NCI-H1694 (cell line): ENCODE measurements at regions not wholly inside any gene's neighbourhood (a gene's known extent, or its start where the extent isn't known, plus 50 kb on each side); places are given as distances from the start of the nearest gene placed in this dataset.

Experiments used
- DNase-seq: peaks from one replicate; lab custom pipeline; 2025; lab: John Stamatoyannopoulos, UW

GRCh38 chr2:18423636-18424035, 136.8 kb downstream of the RDH14 start:
- no peak for DNase-seq

- no peak for DNase-seq
Measured at GRCh38 chr2:18422432-18423165, 137.9 kb downstream of the RDH14 start.

DNA sequence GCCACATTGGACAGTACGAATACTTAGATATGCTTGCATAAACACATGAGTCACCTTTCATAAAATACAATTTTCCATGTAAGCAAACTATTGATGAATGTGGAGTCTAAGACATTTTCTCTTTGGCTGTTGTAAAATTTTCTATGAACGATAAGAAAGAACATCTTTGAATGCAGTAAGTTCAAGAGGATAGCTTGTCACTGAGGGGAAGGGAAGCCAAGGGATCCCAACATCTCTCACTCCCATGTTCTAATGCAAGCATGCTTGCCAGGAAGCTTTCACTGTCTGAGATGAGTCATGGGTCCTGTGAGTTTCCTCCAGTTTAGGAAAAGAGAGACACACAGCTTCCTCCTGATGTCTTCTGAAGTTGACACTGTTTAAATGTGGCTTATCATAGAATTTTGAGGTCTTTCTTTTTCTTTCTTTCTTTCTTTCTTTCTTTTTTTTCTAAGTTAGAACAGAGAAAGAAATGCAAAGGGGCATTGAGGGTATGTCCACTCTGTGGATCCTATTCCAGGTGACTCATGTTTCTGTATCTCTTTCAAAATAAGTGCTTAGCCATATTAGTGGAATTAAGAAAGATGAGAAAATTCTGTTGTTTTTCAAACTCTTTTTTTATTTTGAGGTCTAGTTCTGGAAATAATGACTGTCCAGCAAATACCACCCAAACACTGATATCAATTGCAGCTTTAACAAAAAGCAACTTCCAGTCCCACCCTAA, 146.6 kb downstream of the RDH14 start:
- DNase-seq: no peak

DNA sequence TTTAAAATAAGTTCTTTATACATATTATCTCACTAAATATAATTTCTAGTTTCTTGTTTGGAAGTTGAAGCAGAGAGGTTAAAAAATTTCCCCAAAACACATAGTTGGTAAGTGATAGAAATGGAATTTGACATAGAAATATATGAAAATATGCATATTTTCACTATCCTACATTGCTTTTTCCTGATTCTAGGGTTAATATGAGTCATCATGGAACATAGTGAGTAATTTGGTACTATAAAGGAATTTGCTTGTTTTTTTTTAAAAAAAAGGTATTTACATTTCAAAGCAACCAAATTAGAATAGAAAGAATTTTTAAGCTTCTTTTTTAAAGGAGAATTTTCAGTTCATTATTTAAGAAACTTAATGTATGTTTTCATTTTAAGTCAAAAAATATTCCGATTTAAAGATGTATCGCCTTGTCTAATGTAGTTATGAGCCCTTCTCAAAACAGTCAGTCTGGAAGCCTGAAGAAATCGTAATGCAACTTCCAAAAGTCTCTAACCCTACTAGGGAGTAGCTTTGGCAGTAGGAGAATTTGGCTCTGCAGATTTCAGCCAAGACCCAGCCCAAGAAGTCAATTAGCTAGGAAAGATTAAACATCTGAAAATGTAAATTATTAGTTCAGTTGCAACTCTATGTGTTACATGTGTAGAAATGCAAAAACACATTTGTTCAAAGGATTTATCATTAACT, 147.3 kb downstream of the RDH14 start:
- DNase-seq: no peak

DNA sequence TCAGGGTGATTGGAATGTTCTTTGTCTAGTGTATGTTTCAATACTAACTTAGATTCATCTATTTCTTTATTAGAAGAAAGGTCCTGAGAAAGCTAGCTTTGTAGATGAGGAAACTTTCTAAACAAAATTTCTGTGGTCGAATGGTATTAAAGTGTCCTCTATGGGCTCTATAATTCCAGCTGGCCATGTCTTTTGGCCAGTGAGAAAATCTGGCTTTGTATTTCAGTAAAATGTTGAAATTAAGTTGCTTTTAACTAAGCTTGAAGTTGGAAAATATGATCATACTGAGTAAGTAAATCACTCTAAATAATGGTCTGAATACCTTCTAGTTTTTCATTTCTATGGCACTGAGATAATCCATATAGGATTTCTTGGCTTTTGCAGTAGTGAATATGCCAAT, 148.8 kb downstream of the RDH14 start:
- DNase-seq: no peak

GRCh38 chr2:18410543-18410942, 149.9 kb downstream of the RDH14 start:
- no peak for DNase-seq

DNA sequence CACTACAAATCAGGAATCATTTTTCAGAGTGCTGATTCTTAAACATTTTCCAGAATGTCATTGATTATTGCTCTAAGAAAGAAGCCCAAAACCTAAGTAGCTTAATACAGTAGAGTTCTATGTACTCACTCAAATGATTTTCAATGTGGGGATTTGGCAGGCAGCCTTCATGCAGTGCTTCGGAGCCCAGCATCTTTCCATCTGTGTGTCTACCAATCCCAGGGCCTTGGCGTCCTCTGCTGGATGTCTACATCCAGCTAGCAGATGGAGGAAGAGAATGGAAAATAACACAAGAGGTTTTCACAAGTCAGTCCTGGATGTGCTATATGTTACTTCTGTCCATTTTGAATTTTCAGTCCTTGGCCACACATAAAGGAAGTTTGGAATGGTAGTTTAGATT, 151.8 kb downstream of the RDH14 start:
- peak; percentile 9 for DNase-seq

GRCh38 chr2:18406219-18406618, 154.2 kb downstream of the RDH14 start:
- no peak for DNase-seq

- peak; percentile 21 for DNase-seq
Measured at GRCh38 chr2:18404708-18405107, 155.7 kb downstream of the RDH14 start.

DNA sequence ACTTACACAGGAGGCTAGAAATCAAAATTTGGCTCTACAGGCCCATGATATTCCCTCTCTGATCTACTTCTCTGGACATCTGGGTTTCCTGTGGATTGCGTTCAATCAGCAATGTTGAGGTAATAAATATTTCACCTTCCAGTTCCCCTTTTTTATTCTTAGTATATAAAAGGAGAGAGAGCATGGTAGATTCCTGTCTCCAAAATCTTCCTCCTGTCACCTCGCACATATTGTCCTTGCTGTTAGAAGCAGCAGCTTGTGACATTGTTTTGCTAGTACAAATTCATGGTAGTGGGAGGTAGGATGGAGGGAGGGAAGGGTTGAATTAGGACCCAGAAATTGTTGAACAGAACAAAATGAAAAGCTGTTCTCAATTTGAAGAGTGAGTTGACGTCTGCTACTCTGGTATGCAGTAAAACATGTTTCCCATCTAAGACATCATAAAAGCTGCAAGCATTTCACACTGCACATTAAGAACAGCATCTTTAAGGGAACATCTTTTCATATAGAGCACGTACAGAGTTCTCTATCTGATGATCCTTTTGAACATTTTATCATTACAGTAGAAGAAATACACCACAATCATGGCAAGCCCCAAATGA, 156.4 kb downstream of the RDH14 start:
- no peak for DNase-seq

DNA sequence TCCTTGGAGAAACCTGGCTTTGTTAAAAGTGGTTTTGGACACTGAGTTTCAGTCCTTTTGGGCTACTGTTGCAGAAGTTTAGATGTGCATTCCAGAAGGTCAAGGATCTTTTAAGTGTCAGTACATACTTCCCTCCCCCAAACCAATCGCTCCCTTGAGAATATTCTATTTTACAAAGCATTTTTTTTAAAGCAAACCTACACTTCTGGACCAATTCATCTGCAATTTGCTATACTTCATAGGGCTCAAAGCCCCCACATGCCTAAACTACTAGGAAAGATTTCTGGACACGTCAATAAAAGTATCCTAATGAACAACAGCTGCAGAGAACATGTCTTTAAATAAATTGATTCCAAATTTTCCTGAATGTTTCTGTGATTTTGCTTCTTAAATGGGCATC, 157.6 kb downstream of the RDH14 start:
- no peak for DNase-seq

DNA sequence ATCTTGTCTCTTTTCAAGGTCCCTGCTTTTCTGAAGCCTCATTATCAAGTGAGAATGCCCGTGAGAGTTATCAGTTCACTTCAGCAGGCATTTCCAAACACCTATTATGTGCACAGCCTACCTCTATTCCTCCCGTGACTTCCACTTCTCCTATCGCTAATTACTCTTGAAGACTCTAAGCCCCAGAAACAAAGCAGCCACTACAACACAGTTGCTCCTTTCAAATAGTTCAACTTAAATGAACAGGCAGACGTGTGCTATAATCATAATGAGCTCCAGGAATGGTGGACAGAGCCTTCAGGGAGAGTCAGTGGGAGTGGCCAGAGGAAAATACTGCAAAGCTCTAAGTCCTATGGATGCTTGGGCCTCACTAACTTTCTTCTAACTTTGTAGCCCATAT, 159.0 kb downstream of the RDH14 start:
- DNase-seq: no peak

DNA sequence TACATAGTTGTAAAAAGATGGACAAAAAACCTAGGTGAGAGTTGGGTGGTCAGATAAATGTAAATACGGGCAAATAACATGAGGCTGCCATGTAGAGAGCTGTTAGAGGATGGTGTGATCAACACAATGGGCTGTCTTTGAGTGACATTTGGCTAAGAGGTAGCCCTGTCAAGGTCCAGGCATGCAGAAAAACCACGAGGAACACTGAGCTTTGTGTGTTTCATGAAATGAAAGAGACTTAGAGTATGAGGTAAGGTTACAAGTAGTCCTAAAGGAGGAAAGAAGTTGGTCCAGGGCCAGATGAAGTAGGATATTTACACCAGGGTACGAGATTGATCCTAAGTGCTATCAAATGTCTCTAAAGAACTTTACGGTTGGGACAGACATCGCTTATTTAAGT, 160.9 kb downstream of the RDH14 start:
- DNase-seq: no peak

DNA sequence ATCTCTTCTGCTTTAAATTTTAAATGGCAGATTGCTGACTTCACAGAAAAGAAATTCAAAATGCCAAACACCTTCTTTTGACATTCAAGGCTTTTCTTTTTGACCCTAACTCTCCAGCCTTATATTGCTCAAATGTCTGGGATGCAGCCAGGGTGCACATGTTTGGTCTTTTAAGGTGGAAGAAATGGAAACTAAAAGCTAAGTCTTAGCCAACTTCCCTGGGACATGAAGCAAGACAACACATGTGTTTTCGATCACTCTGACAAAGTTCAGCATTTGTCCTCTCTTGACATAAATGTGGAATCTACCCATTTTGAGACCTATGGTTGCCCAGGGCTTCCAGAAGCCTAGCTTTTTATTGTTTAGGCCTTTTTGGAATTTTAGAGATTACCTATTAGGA, 161.6 kb downstream of the RDH14 start:
- DNase-seq: no peak

- no peak for DNase-seq
Measured at GRCh38 chr2:18396329-18397010, 164.0 kb downstream of the RDH14 start.

DNA sequence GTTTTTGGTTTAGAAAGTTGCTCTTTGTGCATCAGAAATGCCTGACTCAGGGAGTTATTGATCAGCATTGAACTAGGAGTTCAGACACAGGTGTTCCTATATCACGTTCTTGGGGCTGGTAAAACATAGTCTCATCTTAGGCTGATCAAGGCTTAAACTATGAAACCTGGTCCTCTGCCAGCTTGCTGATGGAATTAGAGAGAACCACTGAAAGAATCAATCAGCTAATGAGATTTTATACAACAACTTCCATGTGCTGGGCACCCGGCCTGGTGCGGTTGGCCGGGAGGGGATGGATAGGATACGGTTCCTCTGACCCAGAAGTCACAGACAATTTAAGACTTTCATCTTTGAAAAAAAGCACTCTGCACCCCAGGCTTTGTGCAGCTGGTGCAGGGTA, 164.9 kb downstream of the RDH14 start:
- no peak for DNase-seq

DNA sequence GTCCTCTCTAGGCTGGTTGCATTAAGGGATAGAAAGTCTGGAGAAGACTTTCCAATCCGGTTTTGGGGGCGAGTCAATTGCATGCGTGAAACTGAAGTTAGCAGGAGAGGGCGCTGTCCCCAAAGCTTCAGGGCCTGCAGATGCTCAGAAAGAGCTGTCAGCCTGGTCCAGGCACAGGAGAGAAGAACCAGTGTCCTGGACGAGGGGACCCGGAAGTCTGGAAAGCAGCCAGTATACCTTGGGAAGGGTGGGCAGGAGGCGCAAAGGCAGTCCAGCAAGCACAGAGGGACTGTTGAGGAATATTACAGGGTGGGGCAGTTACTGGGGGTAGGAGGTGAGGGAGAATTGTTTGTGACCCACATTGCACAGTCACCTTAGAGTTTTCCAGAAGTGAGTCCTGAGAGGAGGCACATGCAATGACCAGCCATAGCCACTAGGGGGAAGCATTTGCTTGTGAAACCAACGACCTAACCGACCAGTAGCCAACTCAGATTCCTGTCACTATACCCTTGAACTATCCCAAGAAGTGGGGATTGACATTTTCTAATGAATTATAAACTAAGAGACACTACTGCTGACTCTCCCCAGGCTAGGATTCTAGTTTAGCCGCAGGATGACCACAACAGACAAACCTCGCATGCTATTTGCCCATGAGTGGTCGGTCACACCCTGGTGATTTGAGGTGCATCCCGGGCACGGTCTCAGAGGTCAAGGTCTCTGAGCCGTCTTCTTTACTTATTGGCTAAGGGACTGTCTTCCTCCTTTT, 172.8 kb downstream of the RDH14 start:
- DNase-seq: peak; percentile 92

- DNase-seq: no peak
Measured at GRCh38 chr2:18384242-18384641, 176.2 kb downstream of the RDH14 start.

DNA sequence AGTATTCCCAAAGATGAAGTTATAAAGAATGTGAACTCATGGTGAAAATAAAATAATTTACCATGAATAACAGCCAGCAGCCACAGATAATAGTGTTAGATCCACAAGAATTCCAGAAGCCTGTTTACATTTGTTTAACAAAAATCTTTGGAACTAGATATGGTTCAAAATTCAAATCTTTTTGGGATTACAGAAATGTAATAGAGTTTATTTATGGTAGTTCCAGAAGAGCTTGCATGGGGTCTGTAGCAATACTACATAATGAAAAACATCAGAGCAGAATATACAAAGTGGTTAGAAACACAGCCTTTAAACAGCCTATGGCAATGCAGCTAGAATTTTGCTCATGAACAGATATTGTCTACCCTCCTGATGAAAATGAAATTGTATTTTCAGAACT, 179.1 kb downstream of the RDH14 start:
- DNase-seq: no peak

DNA sequence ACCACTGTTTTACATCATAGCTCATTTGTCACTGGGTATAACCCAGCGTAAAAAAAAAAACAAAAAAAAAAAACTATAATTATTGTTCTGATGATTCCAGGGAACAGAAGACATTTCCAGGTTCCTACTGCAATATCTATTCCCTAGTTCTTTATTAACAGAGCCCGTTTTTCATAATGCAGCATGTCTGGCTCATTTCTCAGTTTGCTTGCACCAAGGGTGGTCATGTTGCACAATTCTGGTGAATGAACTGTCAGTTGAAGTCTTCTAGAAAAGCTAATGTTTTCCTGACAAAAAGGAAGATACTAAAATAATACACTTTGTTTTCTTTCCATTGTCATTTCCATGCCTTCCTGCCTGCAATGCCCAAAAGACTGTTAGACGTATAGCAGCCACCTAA, 180.1 kb downstream of the RDH14 start:
- no peak for DNase-seq

DNA sequence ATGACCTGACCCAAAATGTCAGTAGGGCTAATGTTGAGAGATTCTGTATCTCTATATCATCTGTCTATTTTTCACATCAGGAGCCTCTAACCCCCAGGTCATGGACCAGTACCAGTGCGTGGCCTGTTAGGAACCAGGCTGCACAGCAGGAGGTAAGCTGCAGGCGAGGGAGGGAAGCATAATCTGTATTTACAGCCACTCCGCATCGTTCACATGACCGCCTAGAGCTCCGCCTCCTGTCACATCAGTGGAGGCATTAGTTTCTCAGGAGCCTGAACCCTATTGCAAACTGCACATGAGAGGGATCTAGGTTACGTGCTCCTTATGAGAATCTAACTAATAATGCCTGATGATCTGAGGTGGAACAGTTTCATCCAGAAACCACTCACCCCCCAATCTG, 180.6 kb downstream of the RDH14 start:
- DNase-seq: no peak
